K562 (cell line): ENCODE measurements at regions not wholly inside any gene's neighbourhood (a gene's known extent, or its start where the extent isn't known, plus 50 kb on each side); places are given as distances from the start of the nearest gene placed in this dataset.

Experiments used
- ATAC-seq: fragments of 200-7000 bp; cut with Tn5 transposase; 3 replicates; pipeline ENCODE4 v1.9.1; 2020; ENCODE audit warnings: moderate library complexity
- BruUV-seq: library from RNA; stranded (reverse); fragments of 400-500 nt; replicated peaks from 2 replicates; lab custom pipeline; 2021; lab: Mats Ljungman, UMichigan
- CTCF ChIA-PET: fragments of 300-600 bp; formaldehyde crosslinking; extraction: SDS; loops from one replicate; lab custom pipeline; 2021; ENCODE audit warnings: low intra/inter-chr PET ratio; lab: Yijun Ruan, JAX
- POLR2A ChIA-PET: fragments of 300-600, 350-650 bp; sonication (Branson Sonifier 250); formaldehyde crosslinking; extraction: SDS; loops from one replicate; lab custom pipeline; 2021; ENCODE audit warnings: antibody characterized with exemption, inconsistent platforms; lab: Yijun Ruan, JAX
- DNase-seq, 4 experiments: peaks; one replicate each; pipeline versions ENCODE4 v3.0.0 to v3.0.0-alpha.2; 2011 to 2018; ENCODE audit warnings: low spot score in 3 of 4, mixed read lengths in 3 of 4; ENCODE audit errors: extremely low read depth in 1 of 4
- FAIRE-seq: peaks from 2 replicates; lab custom pipeline; 2011; peaks lifted over from hg19 to GRCh38; lab: Jason Lieb, UNC
- H2AFZ ChIP-seq: 2 replicates; pipeline ENCODE4 v1.6.0; 2011; ENCODE audit warnings: low read depth, low read length, control low read depth, inconsistent platforms
- H3K27ac ChIP-seq: fragments of 200-600 bp; 3 replicates; pipeline ENCODE4 v1.8.0; 2011; ENCODE audit warnings: low read depth, mild to moderate bottlenecking, control low read depth, inconsistent platforms, low read length, moderate library complexity, mixed read lengths; ENCODE audit errors: extremely low read depth
- H3K27me3 ChIP-seq, 2 experiments: fragments of 300-600 bp in 1 of 2; 2 replicates in 1 of 2; 3 replicates in 1 of 2; pipeline versions ENCODE4 v1.6.0 to v1.8.0; 2011; ENCODE audit warnings: inconsistent platforms in 2 of 2, low read length in 2 of 2, mild to moderate bottlenecking in 1 of 2, mixed read lengths in 1 of 2, moderate library complexity in 1 of 2; ENCODE audit not compliant: control insufficient read depth in 2 of 2, insufficient read depth in 2 of 2
- H3K36me3 ChIP-seq: fragments of 300-600 bp; 3 replicates; pipeline ENCODE4 v1.8.0; 2011; ENCODE audit warnings: mild to moderate bottlenecking, low read length, inconsistent platforms; ENCODE audit not compliant: control insufficient read depth, insufficient read depth
- H3K4me1 ChIP-seq, 2 experiments: fragments of 200-600 bp in 1 of 2; replicated peaks in 1 of 2; 2 replicates in 1 of 2; 3 replicates in 1 of 2; pipeline versions ENCODE4 v1.5.1 to v1.8.0; 2011; ENCODE audit warnings: inconsistent platforms in 2 of 2, low read length in 2 of 2, mild to moderate bottlenecking in 1 of 2, mixed read lengths in 1 of 2, moderate library complexity in 1 of 2; ENCODE audit not compliant: control insufficient read depth in 2 of 2, insufficient read depth in 2 of 2
- H3K4me2 ChIP-seq: 2 replicates; pipeline ENCODE4 v1.6.1; 2011; ENCODE audit warnings: low read length, control low read depth, inconsistent platforms, mixed read lengths; ENCODE audit not compliant: insufficient read depth
- H3K4me3 ChIP-seq: fragments of 200-600 bp; sonication (generic), shearing (Covaris generic); 2 replicates; pipeline ENCODE4 v1.5.1; 2016; ENCODE audit warnings: control low read depth, inconsistent platforms
- H3K79me2 ChIP-seq: fragments of 200-600 bp; 3 replicates; pipeline ENCODE4 v1.8.0; 2011; ENCODE audit warnings: low read length, inconsistent platforms; ENCODE audit not compliant: control insufficient read depth, insufficient read depth
- H3K9ac ChIP-seq, 2 experiments: 2 replicates each; pipeline versions ENCODE4 v1.6.0 to v1.6.1; 2011; ENCODE audit warnings: low read depth in 2 of 2, low read length in 2 of 2, control low read depth in 1 of 2, inconsistent platforms in 1 of 2, mild to moderate bottlenecking in 1 of 2, mixed read lengths in 1 of 2; ENCODE audit not compliant: insufficient read depth in 1 of 2
- H3K9me1 ChIP-seq: one replicate; pipeline ENCODE4 v1.6.0; 2011; ENCODE audit warnings: inconsistent platforms, mild to moderate bottlenecking, low read length, moderate library complexity; ENCODE audit not compliant: control insufficient read depth, insufficient read depth
- H3K9me3 ChIP-seq: replicated peaks from 2 replicates; pipeline ENCODE4 v1.5.1; 2011; ENCODE audit warnings: low read depth, low read length, inconsistent platforms; ENCODE audit not compliant: control insufficient read depth, insufficient read depth
- H4K20me1 ChIP-seq: replicated peaks from 2 replicates; pipeline ENCODE4 v1.6.1; 2011; ENCODE audit warnings: low read length, inconsistent platforms, mixed read lengths; ENCODE audit not compliant: control insufficient read depth, insufficient read depth
- ARID3B ChIP-seq: fragments of 250-450 bp; sonication (Bioruptor Pico); IDR thresholded peaks from 2 replicates; pipeline ENCODE4 v1.4.0; 2020; ENCODE audit warnings: borderline replicate concordance
- CXXC5 ChIP-seq: fragments of 250-450 bp; sonication (Bioruptor Pico); IDR thresholded peaks from 2 replicates; pipeline ENCODE4 v1.8.0; 2022; ENCODE audit warnings: inconsistent platforms, mild to moderate bottlenecking, moderate library complexity
- FUS ChIP-seq: fragments of 200-400 bp; formaldehyde crosslinking; optimal IDR thresholded peaks from 2 replicates; pipeline ENCODE3; 2017; ENCODE audit warnings: low read depth, low read length
- GABPB1 ChIP-seq: sonication (generic); formaldehyde crosslinking; IDR thresholded peaks from 2 replicates; pipeline ENCODE4 v1.8.0; 2022; ENCODE audit warnings: mild to moderate bottlenecking, missing genetic modification reagents
- GATAD2B ChIP-seq: fragments of 450-650 bp; IDR thresholded peaks from 2 replicates; pipeline ENCODE4 v1.6.1; 2017; ENCODE audit warnings: mild to moderate bottlenecking, borderline replicate concordance
- HCFC1 ChIP-seq: IDR thresholded peaks from 2 replicates; pipeline ENCODE4 v1.6.1; 2012; ENCODE audit warnings: low read depth, low read length, improper control_type of control experiment
- HLTF ChIP-seq: fragments of 450-650 bp; IDR thresholded peaks from 2 replicates; pipeline ENCODE4 v1.6.1; 2016
- PHB2 ChIP-seq: fragments of 450-650 bp; IDR thresholded peaks from 2 replicates; pipeline ENCODE4 v1.6.1; 2017; ENCODE audit warnings: low read depth
- PYGO2 ChIP-seq: fragments of 450-650 bp; IDR thresholded peaks from 2 replicates; pipeline ENCODE4 v1.6.1; 2016; ENCODE audit warnings: mild to moderate bottlenecking, missing genetic modification characterization, moderate library complexity, missing compliant biosample characterization
- STAT5A ChIP-seq: IDR thresholded peaks from 2 replicates; pipeline ENCODE4 v1.6.1; 2012; ENCODE audit warnings: low read length, inconsistent platforms, borderline replicate concordance
- TBP ChIP-seq: optimal IDR thresholded peaks from 2 replicates; pipeline ENCODE3; 2011; ENCODE audit warnings: low read depth, low read length, improper control_type of control experiment
- ZBED1 ChIP-seq: IDR thresholded peaks from 2 replicates; pipeline ENCODE4 v1.6.1; 2014
- ZC3H11A ChIP-seq: IDR thresholded peaks from 2 replicates; pipeline ENCODE4 v1.6.1; 2012; ENCODE audit warnings: low read depth, low read length, improper control_type of control experiment
- ZNF12 ChIP-seq: sonication (generic); formaldehyde crosslinking; IDR thresholded peaks from 2 replicates; pipeline ENCODE4 v1.4.0; 2020; ENCODE audit warnings: mild to moderate bottlenecking, missing genetic modification reagents
- ZNF584 ChIP-seq: fragments of 200-800 bp; sonication (Bioruptor generic); IDR thresholded peaks from 2 replicates; pipeline ENCODE4 v1.6.1; 2016; ENCODE audit warnings: low read depth, mild to moderate bottlenecking, missing genetic modification characterization, missing compliant biosample characterization
- whole genome bisulfite sequencing: fragments of 100-300 bp; shearing (Covaris generic); methylation state at CpG from one replicate; pipeline ENCODE4 v1.1.6; 2016; ENCODE audit warnings: low coverage, mixed read lengths; ENCODE audit not compliant: insufficient coverage; ENCODE audit errors: missing lambda C conversion rate; 5-methylcytosine and 5-hydroxymethylcytosine counted together
- in situ Hi-C: fragments of 300-500 bp; cut with MboI; formaldehyde crosslinking; loops from 4 replicates; pipeline ENCODE4 v1.15.0; 2018; ENCODE audit warnings: inconsistent platforms, mixed read lengths
- intact Hi-C: fragments of 100-400 bp; cut with micrococcal nuclease; formaldehyde crosslinking; loops from 2 replicates; pipeline ENCODE4 v1.14.2; 2022
- TF ChIP-seq, protein P1 (sequence below): sonication (generic); IDR thresholded peaks from 2 replicates; pipeline ENCODE4 v1.6.1; 2016
- TF ChIP-seq, protein P2 (sequence below), 2 experiments: fragments of 250-450 bp in 1 of 2; fragments of 450-650 bp in 1 of 2; sonication (Bioruptor Pico) in 1 of 2; IDR thresholded peaks; 2 replicates each; pipeline versions ENCODE4 v1.6.1 to v1.8.0; 2016 to 2021; ENCODE audit warnings: mild to moderate bottlenecking in 2 of 2, moderate library complexity in 2 of 2, missing compliant biosample characterization in 1 of 2, missing genetic modification characterization in 1 of 2

GRCh38 chr5:126094991-126095390, 328.2 kb upstream of the GRAMD2B start:
- no peak overlapping the region for H3K9ac ChIP-seq
- no TSS peak for BruUV-seq
- DNase-seq, result no peak
- in situ Hi-C loops (no loop called here), intact Hi-C loops (no loop called here)
- ChIA-PET POLR2A (no interaction called here), CTCF (no interaction called here)
- H3K27ac ChIP-seq, result no peak overlapping the region
- no peaks in the 10 kb centered on the region for H3K79me2 ChIP-seq
- no peak for ATAC-seq
- TF ChIP-seq ARID3B (CRISPR knock-in tag) (no peak), GABPB1 (CRISPR knock-in tag) (no peak), PHB2 (no peak), ZNF584 (CRISPR knock-in tag) (no peak), ZC3H11A (no peak), STAT5A (no peak), FUS (no peak), GATAD2B (no peak), HCFC1 (no peak), PYGO2 (tag) (no peak), TBP (no peak), ZBED1 (no peak), CXXC5 (no peak), ZNF12 (CRISPR knock-in tag) (no peak), HLTF (no peak)
- TF ChIP-seq, protein P1, sequence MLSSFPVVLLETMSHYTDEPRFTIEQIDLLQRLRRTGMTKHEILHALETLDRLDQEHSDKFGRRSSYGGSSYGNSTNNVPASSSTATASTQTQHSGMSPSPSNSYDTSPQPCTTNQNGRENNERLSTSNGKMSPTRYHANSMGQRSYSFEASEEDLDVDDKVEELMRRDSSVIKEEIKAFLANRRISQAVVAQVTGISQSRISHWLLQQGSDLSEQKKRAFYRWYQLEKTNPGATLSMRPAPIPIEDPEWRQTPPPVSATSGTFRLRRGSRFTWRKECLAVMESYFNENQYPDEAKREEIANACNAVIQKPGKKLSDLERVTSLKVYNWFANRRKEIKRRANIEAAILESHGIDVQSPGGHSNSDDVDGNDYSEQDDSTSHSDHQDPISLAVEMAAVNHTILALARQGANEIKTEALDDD, result no peak
- TF ChIP-seq, protein P2, sequence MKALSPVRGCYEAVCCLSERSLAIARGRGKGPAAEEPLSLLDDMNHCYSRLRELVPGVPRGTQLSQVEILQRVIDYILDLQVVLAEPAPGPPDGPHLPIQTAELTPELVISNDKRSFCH (CRISPR knock-in tag; IDR thresholded peaks at IDR 0.05), result no peak
- TF ChIP-seq, protein P2 (tag; IDR thresholded peaks at IDR 0.05), result no peak
- no peak overlapping the region for H2AFZ ChIP-seq
- 0% methylated on average over 2 of the region's 2 CpGs for WGBS
- H4K20me1 ChIP-seq, result no peaks in the 10 kb centered on the region
- H3K27me3 ChIP-seq, result no peaks in the 10 kb centered on the region
- FAIRE-seq, result no peak
- no peaks in the 10 kb centered on the region for H3K9me3 ChIP-seq
- H3K9me1 ChIP-seq, result no peaks in the 10 kb centered on the region
- H3K4me3 ChIP-seq, result no peak overlapping the region
- H3K4me2 ChIP-seq, result no peak overlapping the region
- H3K4me1 ChIP-seq, result no peaks in the 10 kb centered on the region
- H3K36me3 ChIP-seq, result no peaks in the 10 kb centered on the region
